ENCODE measurements at regions not wholly inside any gene's neighbourhood (a gene's known extent, or its start where the extent isn't known, plus 50 kb on each side); places are given as distances from the start of the nearest gene placed in this dataset.

DNA sequence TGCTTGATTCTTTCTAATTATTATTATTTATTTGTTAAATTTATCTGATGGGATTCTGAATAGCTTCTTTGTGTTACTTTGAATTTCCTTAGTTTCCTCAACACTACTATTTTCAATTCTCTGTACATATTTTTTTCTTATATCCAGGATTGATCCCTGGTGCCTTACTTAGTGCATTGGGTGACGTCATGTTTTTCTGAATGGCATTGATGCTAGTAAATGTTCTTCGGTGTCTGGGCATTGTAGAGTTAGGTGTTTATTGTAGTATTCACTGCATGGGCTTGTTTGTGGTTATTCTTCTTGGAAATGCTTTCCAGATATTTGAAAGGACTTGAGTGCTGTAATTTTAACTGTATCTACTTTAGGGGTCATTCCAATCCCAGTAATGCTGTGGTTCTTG is 938.1 kb downstream of the FAM133A start:
- DNase-seq (ENCODE audit: low read depth), result no peak
- TF ChIP-seq, protein P1, sequence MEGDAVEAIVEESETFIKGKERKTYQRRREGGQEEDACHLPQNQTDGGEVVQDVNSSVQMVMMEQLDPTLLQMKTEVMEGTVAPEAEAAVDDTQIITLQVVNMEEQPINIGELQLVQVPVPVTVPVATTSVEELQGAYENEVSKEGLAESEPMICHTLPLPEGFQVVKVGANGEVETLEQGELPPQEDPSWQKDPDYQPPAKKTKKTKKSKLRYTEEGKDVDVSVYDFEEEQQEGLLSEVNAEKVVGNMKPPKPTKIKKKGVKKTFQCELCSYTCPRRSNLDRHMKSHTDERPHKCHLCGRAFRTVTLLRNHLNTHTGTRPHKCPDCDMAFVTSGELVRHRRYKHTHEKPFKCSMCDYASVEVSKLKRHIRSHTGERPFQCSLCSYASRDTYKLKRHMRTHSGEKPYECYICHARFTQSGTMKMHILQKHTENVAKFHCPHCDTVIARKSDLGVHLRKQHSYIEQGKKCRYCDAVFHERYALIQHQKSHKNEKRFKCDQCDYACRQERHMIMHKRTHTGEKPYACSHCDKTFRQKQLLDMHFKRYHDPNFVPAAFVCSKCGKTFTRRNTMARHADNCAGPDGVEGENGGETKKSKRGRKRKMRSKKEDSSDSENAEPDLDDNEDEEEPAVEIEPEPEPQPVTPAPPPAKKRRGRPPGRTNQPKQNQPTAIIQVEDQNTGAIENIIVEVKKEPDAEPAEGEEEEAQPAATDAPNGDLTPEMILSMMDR (conservative IDR thresholded peaks at IDR 0.05; ENCODE audit: control insufficient read depth, insufficient read depth, low read depth, low read length), result no peak
- H3K4me3 ChIP-seq (ENCODE audit: control insufficient read depth, low read depth, low read length), result no peak overlapping the region

DNA sequence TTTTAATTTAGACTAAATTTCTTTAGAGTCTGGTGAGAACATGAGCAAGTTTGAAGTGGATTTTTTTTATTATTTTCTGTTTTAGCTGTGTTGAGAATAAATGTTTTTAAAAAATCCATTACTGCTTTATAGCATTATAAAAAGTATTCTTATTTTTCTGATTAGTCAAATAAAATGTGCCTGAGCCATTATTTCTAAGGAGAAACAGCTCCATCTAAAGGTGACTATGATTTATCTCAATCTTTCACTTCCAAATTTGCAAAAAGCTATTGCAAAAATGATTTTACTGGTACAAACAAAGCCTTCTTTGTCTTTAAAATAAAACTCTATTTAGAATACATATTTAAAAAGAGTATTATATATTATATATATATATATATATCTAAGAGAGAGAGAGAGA is 959.2 kb downstream of the FAM133A start:
- no peak overlapping the region for H3K4me3 ChIP-seq (ENCODE audit: control insufficient read depth, low read depth, low read length)
- DNase-seq (ENCODE audit: low read depth), result no peak
- TF ChIP-seq, protein P1 (conservative IDR thresholded peaks at IDR 0.05; ENCODE audit: control insufficient read depth, insufficient read depth, low read depth, low read length), result no peak

DNA sequence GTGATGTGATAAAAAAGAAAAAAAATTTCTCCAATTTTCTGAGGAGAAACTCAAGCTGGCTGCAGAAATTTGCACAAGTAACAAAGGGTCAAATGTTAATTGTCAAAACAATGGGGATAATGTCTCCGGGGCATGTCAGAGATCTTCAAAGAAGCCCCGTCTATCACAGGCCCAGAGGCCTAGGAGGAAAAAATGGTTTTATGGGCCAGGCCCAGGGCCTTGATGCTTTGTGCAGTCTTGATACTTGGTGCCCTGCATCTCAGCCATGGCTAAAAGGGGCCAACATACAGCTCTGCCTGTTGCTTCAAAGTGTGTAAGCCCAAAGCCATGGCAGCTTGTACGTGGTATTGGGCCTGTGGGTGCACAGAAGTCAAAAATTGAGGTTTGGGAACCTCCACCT is 961.0 kb downstream of the FAM133A start:
- no peak for DNase-seq (ENCODE audit: low read depth)
- TF ChIP-seq, protein P1 (conservative IDR thresholded peaks at IDR 0.05; ENCODE audit: control insufficient read depth, insufficient read depth, low read depth, low read length), result no peak
- no peak overlapping the region for H3K4me3 ChIP-seq (ENCODE audit: control insufficient read depth, low read depth, low read length)

DNA sequence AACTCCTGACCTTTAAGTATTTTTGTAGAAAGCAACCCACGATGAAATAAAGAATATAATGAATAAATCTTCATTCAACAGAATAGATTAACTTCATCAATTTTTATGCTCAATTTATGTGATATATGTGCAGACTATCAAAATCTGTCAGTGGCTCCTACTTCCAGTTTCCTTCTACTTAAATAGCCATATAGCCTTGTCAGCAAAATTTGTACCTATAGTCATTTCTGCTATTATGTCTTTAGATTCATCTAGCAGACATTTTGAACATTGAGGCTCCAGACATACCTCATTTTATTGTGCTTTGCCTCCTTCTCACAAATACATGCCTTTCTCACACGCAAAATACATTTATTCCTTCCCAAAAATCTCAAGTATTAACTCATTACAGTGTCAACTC is 971.7 kb downstream of the FAM133A start:
- TF ChIP-seq, protein P1 (conservative IDR thresholded peaks at IDR 0.05; ENCODE audit: control insufficient read depth, insufficient read depth, low read depth, low read length), result no peak
- no peak for DNase-seq (ENCODE audit: low read depth)
- H3K4me3 ChIP-seq (ENCODE audit: control insufficient read depth, low read depth, low read length), result no peak overlapping the region

DNA sequence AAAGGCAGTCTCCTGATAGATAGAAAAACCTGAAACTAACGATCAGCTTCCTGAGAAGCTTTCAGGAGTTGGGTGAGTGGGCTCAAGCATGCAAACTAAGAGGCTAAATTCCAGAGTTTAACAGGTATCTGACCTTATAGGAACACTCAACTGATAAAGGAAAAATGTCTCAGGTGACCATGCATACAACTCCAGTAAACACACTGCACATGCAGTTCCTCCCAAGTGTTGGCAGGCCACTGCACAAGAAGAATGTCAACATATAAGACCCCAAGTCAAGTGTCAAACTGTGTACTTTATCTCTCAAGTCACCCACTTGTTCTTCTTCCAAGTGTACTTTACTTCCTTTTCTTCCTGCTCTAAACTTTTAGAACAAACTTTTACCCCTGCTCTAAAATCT is 981.2 kb downstream of the FAM133A start:
- no peak overlapping the region for H3K4me3 ChIP-seq (ENCODE audit: control insufficient read depth, low read depth, low read length)
- DNase-seq (ENCODE audit: low read depth), result no peak
- TF ChIP-seq, protein P1 (conservative IDR thresholded peaks at IDR 0.05; ENCODE audit: control insufficient read depth, insufficient read depth, low read depth, low read length), result no peak

DNA sequence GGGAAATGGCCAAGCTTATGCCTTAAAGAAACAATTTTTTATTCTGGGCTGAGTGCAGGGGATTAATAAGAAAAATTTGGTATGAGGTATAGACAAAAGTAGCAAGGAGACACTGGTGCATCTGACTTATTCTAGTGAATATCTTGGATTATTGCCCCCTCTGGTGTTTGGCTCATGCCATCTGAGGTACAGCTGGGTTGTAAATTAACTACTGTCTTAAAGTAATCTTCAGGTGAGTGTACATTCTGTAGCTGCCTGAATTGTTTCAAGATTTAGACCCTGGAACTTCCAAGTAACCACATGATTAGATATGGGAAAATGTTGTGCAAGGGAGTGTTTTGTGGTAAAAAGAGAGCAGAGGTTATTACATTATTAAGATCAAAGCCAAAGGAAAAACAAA is 988.7 kb downstream of the FAM133A start:
- H3K4me3 ChIP-seq (ENCODE audit: control insufficient read depth, low read depth, low read length), result no peak overlapping the region
- TF ChIP-seq, protein P1 (conservative IDR thresholded peaks at IDR 0.05; ENCODE audit: control insufficient read depth, insufficient read depth, low read depth, low read length), result no peak
- no peak for DNase-seq (ENCODE audit: low read depth)

DNA sequence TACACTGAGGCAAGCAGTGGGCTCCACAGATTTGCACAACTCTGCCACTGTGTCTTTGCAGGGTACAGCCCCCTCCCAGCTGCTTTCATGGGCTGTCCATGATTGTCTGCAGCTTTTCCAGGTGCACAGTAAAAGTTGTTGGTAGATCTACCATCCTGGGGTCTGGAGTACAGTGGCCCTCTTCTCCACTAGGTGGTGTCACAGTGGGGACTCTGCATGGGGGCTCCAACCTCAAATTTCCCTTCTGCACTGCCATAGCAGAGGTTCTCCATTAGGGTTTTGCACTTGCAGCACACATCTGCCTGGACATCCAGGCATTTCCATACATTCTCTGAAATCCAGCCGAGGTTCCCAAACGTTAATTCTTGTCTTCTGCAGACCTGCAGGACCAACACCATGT is 1002.3 kb downstream of the FAM133A start:
- TF ChIP-seq, protein P1 (conservative IDR thresholded peaks at IDR 0.05; ENCODE audit: control insufficient read depth, insufficient read depth, low read depth, low read length), result no peak
- no peak overlapping the region for H3K4me3 ChIP-seq (ENCODE audit: control insufficient read depth, low read depth, low read length)
- DNase-seq (ENCODE audit: low read depth), result no peak

Measured in fibroblast of mammary gland (primary cell).